Loucy (cell line): ENCODE measurements at regions not wholly inside any gene's neighbourhood (a gene's known extent, or its start where the extent isn't known, plus 50 kb on each side); places are given as distances from the start of the nearest gene placed in this dataset.

ENCODE experiments used
- H2AFZ ChIP-seq: fragments of 200-600 bp; sonication (generic); 2 replicates; pipeline ENCODE4 v1.6.0; 2016; ENCODE audit warnings: antibody characterized with exemption, mild to moderate bottlenecking, low read length, moderate library complexity
- H3F3A ChIP-seq: fragments of 200-600 bp; 2 replicates; pipeline ENCODE4 v1.6.0; 2016; ENCODE audit warnings: antibody characterized with exemption, low read depth, mild to moderate bottlenecking
- H3K27me3 ChIP-seq: fragments of 200-600 bp; sonication (generic); 2 replicates; pipeline ENCODE4 v1.6.1; 2014; ENCODE audit warnings: low read length, mild to moderate bottlenecking; ENCODE audit not compliant: insufficient read depth, poor library complexity, severe bottlenecking
- H3K36me3 ChIP-seq: fragments of 200-600 bp; sonication (generic); 2 replicates; pipeline ENCODE4 v1.6.1; 2016; ENCODE audit warnings: low read length; ENCODE audit not compliant: insufficient read depth
- H3K4me1 ChIP-seq: fragments of 200-600 bp; sonication (generic); 2 replicates; pipeline ENCODE4 v1.5.1; 2014; ENCODE audit warnings: low read length, mild to moderate bottlenecking; ENCODE audit not compliant: insufficient read depth, poor library complexity, severe bottlenecking
- H3K4me2 ChIP-seq: fragments of 200-600 bp; sonication (generic); 2 replicates; pipeline ENCODE4 v1.6.0; 2014; ENCODE audit warnings: antibody characterized with exemption, low read length, low read depth, mild to moderate bottlenecking; ENCODE audit not compliant: poor library complexity, severe bottlenecking
- H3K4me3 ChIP-seq: fragments of 200-600 bp; sonication (generic); 2 replicates; pipeline ENCODE4 v1.5.1; 2014; ENCODE audit warnings: low read length, mild to moderate bottlenecking, mixed read lengths; ENCODE audit not compliant: poor library complexity, severe bottlenecking
- H3K79me2 ChIP-seq: fragments of 200-600 bp; sonication (generic); 2 replicates; pipeline ENCODE4 v1.6.1; 2014; ENCODE audit warnings: low read length; ENCODE audit not compliant: insufficient read depth
- H3K9ac ChIP-seq: fragments of 200-600 bp; sonication (generic); 2 replicates; pipeline ENCODE4 v1.6.0; 2014; ENCODE audit warnings: mild to moderate bottlenecking, low read depth, low read length, moderate library complexity; ENCODE audit not compliant: poor library complexity, severe bottlenecking
- H3K9me2 ChIP-seq: fragments of 200-600 bp; sonication (generic); replicated peaks from 2 replicates; pipeline ENCODE4 v1.6.1; 2016; ENCODE audit warnings: low read depth, low read length, mixed read lengths
- H3K9me3 ChIP-seq: fragments of 200-600 bp; sonication (generic); 2 replicates; pipeline ENCODE4 v1.6.1; 2014; ENCODE audit warnings: mild to moderate bottlenecking, antibody characterized with exemption, low read length, low read depth; ENCODE audit not compliant: insufficient read depth
- H4K20me1 ChIP-seq: fragments of 200-600 bp; sonication (generic); 2 replicates; pipeline ENCODE4 v1.6.0; 2014; ENCODE audit warnings: antibody characterized with exemption, low read length, mild to moderate bottlenecking; ENCODE audit not compliant: insufficient read depth, poor library complexity, severe bottlenecking
- CTCF ChIP-seq: fragments of 200-600 bp; sonication (generic); conservative IDR thresholded peaks from 2 replicates; pipeline ENCODE4 v1.5.1; 2014; ENCODE audit warnings: mild to moderate bottlenecking, antibody characterized with exemption, low read length
- EZH2phosphoT487 ChIP-seq: fragments of 200-600 bp; IDR thresholded peaks from 2 replicates; pipeline ENCODE4 v1.6.1; 2018; ENCODE audit warnings: antibody characterized with exemption, mild to moderate bottlenecking, moderate library complexity, borderline replicate concordance

GRCh38 chr6:169964486-169965180 lies 213.2 kb downstream of the ERMARD start:
- H3K4me2 ChIP-seq, result no peak overlapping the region
- H3K4me1 ChIP-seq, result no peaks in the 10 kb centered on the region
- H3F3A ChIP-seq, result no peaks in the 10 kb centered on the region
- H3K9ac ChIP-seq, result no peak overlapping the region
- no peak overlapping the region for H3K4me3 ChIP-seq
- H3K9me3 ChIP-seq, result peaks cover 13% of the 10 kb centered on the region; the same call in 1 of the 2 replicates
- H3K27me3 ChIP-seq, result no peaks in the 10 kb centered on the region
- H3K79me2 ChIP-seq, result no peaks in the 10 kb centered on the region
- no peaks in the 10 kb centered on the region for H4K20me1 ChIP-seq
- no peak for TF ChIP-seq EZH2phosphoT487
- TF ChIP-seq CTCF, result no peak
- H3K9me2 ChIP-seq, result no peaks in the 10 kb centered on the region
- no peak overlapping the region for H2AFZ ChIP-seq
- H3K36me3 ChIP-seq, result no peaks in the 10 kb centered on the region

DNA sequence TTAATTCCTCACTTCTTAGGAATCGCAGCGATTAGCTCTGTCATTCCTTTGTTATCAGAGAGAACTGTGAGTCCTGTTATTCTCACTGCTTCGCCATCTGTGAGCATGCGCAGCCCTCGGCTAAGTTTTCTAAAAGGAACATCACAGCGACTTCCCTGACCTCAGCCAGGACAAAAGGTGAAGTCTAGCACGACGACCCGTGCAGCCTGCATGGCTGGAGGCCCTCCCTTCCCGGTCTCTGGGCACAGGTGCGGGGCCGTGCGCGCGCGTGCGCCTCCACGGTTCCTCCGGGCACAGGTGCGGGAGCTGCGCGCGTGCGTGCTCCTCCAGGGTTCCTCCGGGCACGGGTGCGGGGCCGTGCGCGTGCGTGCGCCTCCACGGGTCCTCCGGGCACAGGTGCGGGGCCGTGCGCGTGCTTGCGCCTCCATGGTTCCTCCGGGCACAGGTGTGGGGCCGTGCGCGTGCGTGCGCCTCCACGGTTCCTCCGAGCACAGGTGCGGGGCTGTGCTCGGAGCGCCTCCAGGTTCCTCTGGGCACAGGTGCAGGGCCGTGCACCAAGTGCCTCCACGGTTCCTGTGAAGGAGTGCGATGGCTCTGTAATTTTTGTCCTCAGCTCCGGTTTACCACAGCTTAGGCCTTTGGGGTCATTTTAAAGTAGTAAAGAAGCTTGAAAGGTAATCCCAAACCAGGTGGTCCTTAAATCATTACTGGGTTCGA lies 212.3 kb downstream of the ERMARD start:
- H4K20me1 ChIP-seq, result no peaks in the 10 kb centered on the region
- H3K4me1 ChIP-seq, result no peaks in the 10 kb centered on the region
- no peaks in the 10 kb centered on the region for H3K9me2 ChIP-seq
- H3K4me2 ChIP-seq, result no peak overlapping the region
- H3K27me3 ChIP-seq, result no peaks in the 10 kb centered on the region
- no peak overlapping the region for H3K4me3 ChIP-seq
- no peak overlapping the region for H2AFZ ChIP-seq
- no peak for TF ChIP-seq CTCF
- TF ChIP-seq EZH2phosphoT487, result no peak
- H3K9ac ChIP-seq, result no peak overlapping the region
- no peaks in the 10 kb centered on the region for H3K36me3 ChIP-seq
- H3K79me2 ChIP-seq, result no peaks in the 10 kb centered on the region
- H3K9me3 ChIP-seq, result peaks cover 13% of the 10 kb centered on the region; the same call in 1 of the 2 replicates
- H3F3A ChIP-seq, result no peaks in the 10 kb centered on the region

GRCh38 chr6:169962604-169963469 lies 211.4 kb downstream of the ERMARD start:
- Histone ChIP-seq H3K36me3 (no peaks in the 10 kb centered on the region), H4K20me1 (no peaks in the 10 kb centered on the region), H3K27me3 (no peaks in the 10 kb centered on the region), H3K9ac (no peak overlapping the region), H3K9me2 (no peaks in the 10 kb centered on the region), H3F3A (no peaks in the 10 kb centered on the region), H3K4me2 (no peak overlapping the region), H3K4me3 (no peak overlapping the region), H3K79me2 (no peaks in the 10 kb centered on the region), H3K4me1 (no peaks in the 10 kb centered on the region), H3K9me3 (peaks cover 13% of the 10 kb centered on the region; the same call in 1 of the 2 replicates), H2AFZ (no peak overlapping the region)
- TF ChIP-seq EZH2phosphoT487 (no peak), CTCF (no peak)
